NCI-H345 (cell line): ENCODE measurements at regions not wholly inside any gene's neighbourhood (a gene's known extent, or its start where the extent isn't known, plus 50 kb on each side); places are given as distances from the start of the nearest gene placed in this dataset.
"Not testable (repeated sequence)": the region's sequence is repeated elsewhere in the genome, so short reads cannot be mapped to it uniquely, and the experiment has no call there.

Experiments used
- DNase-seq: peaks from one replicate; lab custom pipeline; 2025; lab: John Stamatoyannopoulos, UW

DNA sequence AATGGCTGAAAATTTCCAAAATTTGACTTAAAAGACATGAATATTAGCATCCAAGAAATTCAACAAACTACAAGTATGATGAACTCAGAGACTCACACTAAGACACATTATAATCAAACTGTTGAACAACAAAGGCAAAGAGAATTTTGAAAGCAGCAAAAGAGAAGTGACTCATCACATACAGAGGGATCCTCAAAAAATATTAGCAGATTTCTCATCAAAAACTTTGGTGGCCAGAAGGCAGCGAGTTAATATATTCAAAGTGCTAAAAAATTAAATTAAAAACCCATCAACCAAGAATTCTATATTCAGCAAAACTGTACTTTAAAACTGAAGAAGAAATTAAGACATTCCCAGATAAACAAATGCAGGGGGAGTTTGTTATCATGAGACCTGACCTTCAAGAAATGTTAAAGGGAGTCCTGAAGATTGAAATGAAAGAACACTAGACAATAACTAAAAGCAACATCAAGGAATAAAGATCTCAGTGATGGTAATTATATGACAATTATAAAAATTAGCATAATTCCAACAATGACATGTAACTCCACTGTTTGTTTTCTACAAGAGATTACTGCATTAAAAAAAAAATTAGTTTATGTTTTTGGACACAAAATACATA is 150.0 kb downstream of the RNASET2 start:
- no peak for DNase-seq

DNA sequence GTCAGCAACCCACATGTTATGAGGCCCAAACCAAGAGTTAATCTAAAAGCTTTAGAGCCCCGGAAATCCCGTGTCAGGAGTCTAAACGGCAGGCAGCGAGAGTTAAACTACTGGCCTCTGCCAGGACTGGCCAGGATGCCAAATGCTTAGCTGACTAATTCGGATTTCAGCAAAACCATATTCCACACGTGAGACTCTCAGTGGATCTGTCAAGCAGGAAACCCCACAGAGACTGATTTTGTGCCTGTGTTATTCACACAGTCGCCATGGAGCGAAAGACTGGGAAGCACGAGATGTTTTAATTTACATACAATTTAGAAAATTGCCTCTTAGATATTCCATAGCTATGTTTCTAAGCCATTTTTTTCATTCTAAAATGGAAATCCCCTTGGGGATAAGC is 152.9 kb downstream of the RNASET2 start:
- DNase-seq = no peak

DNA sequence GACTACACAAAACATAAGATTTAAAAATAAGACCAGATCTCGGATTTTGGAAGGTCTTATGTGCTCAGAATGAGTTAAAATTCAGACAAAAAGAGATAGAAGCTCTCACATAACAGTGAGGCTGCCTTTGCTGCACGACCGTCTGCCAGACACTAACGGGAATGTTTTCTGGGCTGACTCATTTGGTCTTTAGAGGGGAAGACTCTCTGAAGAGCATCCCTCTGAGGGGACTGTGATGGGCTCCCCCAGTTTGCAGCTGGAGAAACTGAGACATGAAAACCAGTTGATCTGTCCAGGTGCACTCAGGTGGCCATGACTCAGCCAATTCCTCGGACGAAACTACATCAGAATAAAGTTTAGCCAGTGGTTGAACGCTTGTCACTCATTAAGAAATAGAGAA is 153.9 kb downstream of the RNASET2 start:
- no peak for DNase-seq

DNA sequence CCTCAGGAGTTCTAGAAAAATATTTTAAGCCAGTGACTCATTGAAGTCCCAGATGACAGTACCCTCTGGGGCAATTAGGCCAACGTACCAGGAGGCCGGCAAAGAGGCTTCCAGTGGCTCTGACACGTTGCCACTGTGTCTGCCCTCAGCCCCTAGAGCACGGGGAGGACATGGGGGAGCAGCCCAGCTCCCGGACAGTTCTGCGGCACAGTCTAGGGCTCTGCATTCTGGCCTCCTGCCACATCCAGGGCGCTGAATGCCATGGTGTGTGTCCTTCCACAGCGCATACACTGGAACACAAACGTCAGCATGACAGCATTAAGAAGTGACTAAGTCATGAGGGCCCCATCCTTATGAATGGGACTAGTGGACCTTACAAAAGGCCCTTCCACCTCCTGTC is 156.2 kb downstream of the RNASET2 start:
- no peak for DNase-seq

DNA sequence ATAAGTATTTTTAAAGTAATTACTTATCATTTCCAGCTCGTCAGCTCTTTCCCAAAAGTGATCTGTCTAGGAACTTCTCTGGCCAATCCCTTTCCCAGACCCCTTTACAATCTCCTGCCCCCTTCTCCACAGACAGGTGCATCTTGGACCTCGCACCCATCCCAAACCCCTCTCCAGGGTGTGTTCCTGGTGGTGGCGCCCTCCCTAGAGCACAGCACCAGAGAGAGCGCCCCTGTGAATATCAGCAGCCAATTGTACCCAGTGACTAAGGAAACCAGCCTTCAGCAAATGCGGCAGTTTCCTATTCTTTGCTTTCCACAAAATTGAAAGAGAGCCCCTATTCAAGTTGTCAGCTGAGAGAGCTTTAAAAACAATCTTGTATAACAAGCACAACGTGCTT is 157.7 kb downstream of the RNASET2 start:
- DNase-seq = no peak

DNA sequence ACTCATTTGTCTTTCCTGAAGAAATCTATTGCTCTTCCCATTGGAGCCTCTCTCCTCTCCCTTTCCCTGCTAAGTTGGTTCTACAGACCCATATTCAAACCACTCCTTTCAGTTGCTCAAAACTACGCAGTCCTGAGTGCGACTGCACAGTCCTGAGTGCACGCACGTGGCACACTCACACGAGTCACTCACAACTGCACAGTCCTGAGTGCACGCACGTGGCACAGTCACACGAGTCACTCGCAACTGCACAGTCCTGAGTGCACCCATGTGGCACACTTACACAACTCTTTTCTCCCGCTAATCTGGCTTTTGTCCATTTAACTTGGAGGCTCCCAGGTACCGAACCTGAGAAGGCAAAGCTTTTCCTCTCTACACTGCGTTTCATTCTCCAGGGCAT is 159.7 kb downstream of the RNASET2 start:
- no peak for DNase-seq

DNA sequence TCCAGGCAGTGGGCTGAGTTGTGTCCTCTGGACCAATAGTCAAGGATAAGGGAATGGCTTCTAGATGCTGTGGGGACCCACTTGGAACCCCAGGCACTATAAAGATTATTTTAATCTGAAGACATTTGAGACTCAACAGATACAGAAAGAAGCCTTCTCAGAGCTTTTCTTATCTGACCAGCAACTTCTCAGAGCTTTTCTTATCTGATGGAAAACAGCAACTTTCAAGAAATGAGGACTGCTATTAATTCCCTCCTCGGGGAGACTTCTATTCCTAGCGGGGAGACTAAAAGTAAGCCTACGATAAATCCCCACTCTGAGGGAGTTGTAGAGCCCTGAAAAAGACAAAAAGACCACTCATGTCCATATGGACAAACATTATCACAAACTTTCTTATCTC is 160.5 kb downstream of the RNASET2 start:
- no peak for DNase-seq

DNA sequence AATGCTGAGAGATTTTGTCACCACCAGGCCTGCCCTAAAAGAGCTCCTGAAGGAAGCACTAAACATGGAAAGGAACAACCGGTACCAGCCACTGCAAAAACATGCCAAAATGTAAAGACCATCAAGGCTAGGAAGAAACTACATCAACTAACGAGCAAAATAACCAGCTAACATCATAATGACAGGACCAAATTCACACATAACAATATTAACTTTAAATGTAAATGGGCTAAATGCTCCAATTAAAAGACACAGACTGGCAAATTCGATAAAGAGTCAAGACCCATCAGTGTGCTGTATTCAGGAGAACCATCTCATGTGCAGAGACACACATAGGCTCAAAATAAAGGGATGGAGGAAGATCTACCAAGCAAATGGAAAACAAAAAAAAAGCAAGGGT is 163.8 kb upstream of the RPS6KA2 start:
- not testable (repeated sequence) for DNase-seq

DNA sequence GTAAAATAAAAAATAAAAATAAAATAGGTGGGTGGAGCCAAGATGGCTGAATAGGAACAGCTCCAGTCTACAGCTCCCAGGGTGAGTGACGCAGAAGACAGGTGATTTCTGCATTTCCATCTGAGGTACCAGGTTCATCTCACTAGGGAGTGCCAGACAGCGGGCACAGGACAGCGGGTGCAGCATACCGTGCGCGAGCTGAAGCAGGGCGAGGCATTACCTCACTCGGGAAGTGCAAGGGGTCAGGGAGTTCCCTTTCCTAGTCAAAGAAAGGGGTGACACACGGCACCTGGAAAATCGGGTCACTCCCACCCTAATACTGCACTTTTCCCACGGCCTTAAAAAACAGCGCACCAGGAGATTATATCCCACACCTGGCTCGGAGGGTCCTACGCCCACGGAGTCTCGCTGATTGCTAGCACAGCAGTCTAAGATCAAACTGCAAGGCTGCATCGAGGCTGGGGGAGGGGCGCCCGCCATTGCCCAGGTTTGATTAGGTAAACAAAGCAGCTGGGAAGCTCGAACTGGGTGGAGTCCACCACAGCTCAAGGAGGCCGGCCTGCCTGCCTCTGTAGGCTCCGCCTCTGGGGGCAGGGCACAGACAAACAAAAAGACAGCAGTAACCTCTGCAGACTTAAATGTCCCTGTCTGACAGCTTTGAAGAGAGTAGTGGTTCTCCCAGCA is 161.9 kb upstream of the RPS6KA2 start:
- DNase-seq = not testable (repeated sequence)

DNA sequence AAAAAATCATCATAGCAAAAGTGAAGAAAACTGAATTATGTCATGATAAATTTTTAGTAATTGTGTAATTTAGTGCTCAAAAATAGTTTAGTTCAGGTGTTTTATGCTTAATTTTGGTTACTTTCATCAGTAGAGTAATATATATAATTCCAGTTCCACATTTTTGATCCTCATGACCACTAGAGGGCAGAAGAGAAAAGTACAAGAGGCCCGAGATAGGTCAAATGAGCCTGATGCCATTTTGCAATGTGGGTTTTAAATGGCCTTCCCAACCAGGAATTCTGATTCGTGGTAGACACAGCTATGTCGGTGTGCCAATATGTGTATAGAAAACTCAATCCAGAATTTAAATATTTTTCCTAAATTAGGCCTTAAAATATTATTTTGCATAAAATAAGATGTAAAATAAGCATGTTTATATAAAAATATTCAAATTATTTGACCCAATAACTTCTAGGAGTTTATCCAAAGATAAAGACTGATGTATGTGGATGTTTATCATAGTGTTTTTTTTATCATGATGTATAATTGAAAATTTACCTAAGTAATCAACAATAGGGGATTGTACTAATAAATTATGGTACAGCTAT is 159.7 kb upstream of the RPS6KA2 start:
- DNase-seq = peak; percentile 76

DNA sequence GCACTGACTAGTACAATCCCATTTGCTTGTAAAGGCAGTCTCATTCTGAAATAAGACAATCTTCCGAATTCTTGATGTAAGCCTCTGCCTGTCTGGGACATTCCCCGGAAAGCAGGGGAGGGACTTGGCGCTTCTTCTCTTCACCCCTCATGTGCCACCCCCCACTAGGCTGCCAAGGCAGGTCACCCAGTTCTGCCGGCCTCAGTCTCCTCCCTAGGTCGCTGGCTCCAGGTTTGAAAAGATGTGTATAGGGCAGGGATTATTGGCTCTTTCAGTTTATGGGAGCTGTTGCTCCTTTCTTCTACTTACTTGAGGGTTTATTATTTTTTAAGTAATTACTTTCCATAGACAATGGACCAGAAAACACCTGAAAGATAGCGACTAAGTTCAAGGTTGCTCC is 158.1 kb upstream of the RPS6KA2 start:
- no peak for DNase-seq

DNA sequence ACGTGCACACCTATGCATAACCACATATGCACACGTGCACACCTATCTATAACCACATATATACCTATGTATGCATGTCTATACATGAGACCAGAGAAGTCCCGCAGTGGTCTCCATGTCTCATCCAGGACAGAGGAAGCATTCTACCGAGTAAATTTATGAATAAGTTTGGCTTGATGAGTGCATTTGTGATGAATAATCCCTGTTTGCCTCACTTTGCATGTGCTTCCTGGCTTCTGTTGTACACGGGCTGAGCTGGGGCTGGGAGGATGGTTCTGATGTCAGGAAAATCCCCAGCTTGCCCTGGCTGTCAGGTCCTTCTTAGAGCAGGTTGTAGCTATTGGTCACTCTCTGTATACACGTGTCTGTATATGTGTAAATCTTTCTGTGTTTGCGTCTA is 157.6 kb upstream of the RPS6KA2 start:
- DNase-seq = no peak

DNA sequence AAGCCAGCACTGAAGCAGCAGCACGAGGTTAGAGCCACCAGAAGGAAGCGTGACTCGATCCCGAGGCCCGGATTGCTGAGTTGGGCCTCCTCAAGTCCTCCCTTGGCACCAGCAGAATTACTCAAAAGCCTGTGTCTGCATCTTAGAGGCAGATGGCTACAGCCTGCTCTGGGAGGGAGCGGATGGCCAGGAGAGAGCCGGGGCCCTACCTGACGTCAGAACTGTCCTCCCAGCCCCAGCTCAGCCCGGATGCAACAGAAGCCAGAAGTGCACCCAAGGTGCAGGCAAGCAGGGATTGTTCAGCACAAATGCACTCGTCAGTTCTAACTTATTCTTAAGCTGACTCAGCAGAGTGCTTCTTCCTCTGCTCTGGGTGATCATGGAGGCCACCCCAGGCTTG is 155.5 kb upstream of the RPS6KA2 start:
- DNase-seq = no peak

DNA sequence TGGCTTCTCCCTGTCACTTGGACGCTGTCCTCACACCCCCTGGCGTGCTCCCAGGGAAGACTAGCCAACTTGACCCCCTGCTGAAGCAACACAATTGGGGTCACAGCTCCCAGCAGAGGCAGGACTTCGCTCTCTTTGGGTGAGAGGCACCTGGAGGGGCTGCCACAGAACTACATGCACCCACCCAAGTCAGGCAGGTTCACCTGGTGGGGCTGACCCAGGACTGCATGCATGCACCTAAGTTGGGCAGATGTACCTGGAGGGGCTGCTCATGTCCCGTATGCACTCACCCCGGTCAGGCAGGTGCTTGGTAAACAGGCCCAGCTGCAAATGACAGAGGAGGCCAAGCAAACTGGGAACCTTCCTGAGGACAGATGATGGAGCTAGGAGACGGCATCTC is 154.3 kb upstream of the RPS6KA2 start:
- DNase-seq = no peak

DNA sequence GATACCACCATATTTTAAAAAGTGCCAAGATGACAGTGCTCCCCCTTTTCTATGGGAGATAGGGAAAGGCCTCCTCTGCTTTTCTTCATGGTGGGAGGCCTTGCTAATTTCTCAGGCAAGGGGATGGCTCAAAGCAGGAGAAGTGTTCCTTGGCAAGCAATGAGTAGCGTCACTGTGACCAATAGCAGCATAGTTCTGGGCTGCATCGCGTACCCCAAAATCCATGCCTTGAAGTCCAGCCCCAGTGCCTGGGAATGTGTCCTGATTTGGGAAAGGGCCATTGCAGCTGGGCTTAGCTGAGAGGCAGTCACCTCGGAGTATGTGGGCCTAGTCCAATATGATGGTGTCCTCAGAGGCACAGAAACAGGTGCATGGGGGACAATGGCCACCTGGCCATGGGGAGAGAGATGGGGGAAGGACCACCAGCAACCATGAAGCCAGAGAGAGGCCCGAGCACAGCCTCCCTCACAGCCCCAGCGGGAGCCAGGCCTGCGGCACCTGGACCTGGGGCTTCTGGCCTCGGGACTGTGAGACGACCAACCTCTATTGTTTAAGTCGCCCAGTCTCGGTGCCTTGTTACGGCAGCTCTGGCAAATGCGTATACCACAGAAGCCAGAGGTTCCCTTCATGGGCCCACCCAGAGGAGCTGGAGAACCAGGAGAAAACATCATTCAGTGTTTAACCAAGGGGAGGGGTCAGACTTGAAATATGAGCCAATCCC is 153.1 kb upstream of the RPS6KA2 start:
- DNase-seq = no peak

DNA sequence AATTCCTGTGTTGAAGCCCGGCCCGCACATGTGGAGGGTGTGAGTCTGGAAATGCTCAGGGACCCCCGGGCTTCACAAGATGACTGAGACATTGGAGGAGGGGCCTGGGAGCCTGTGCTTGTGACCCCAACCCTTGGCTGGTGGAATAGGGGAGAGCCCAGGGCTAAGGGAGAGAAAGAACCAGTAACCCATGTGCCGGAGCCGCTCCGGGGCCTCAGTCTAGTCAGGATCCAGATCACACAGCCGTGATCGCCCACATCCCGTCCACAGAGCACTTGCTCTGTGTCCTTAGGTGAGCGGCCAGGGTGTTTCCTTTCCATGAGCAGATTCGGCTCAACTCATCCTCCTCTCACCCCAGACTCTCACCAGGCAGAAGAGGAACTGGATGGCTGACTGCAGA is 152.3 kb upstream of the RPS6KA2 start:
- no peak for DNase-seq

DNA sequence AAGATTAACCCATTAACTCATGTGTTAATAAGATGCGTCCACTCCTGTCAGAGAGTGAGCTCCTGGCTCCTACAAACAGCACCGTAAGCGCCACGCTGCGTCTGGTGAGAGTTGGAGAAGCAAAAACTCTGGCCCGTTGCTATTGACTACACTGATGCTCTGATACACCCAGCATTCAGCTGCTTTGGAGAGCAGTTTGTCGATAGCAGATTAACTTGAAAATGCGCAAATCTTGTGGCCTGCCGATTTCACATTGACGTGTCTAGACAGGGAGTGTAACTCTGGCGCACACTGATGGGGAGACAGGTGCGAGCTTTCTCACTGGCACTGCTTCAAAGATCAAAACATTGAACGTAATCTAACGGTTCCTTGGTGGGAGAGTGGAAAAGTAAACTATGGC is 151.7 kb upstream of the RPS6KA2 start:
- DNase-seq = no peak

DNA sequence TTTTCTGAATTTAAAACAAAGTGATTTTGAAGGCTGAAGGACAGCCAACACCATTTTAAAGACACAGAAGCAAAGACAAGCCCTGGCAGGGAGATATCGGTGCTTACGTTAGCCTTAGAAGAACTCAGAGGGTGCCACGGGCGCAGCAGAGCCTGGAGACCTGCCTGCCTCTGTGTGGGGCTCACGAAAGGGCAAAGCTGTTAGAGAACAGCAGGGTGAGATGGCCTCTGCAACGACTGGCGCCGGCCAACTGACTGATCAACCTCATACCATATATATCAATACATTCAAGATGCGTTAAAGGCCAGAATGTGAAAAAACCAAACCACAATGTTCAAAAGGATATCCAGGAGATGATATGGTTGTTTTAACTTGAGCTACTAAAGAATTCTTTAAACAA is 151.0 kb upstream of the RPS6KA2 start:
- DNase-seq = no peak

DNA sequence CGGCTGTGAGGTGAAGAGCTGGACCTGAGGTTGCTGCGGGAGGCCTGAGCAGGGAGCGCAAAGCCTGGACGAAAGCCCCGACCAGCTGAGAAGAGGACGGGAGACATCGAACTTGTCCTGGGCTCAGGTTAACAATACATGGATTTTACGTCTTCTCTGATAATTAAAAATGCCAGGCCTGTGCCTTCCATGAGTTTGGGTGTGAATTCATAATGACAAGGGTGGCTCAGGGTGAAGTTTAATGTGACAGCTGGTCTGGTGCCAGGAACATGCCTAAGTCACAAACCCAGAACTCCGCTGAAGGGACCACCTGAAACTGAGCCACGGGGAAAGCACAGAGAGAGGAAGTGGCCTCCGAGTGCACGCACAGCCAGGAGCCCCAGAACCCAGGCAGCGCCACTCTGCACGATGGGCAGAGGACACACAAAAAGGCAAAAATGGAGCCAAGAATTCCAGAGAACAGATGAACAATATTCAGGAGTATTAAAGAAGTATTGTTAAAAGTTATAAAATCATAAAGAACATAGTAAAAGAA is 150.1 kb upstream of the RPS6KA2 start:
- no peak for DNase-seq

DNA sequence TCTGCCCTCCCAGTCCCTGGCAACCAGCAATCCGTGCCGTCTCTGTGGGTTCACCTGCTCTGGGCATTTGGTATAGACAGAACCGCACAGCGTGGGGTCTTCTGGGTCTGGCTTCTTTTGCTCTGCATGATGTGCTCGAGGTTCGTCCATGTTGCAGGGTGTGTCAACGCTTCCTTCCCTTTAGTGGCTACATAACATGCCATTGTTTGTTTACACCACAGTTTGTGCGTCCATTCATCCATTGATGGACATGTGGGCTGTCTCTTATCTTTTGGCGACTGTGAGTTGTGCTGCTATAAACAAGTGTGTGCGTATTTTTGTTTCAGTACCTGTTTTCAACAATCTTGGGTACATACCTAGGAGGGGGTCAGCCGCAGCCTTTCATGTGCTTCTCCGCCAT is 149.5 kb upstream of the RPS6KA2 start:
- DNase-seq = no peak

DNA sequence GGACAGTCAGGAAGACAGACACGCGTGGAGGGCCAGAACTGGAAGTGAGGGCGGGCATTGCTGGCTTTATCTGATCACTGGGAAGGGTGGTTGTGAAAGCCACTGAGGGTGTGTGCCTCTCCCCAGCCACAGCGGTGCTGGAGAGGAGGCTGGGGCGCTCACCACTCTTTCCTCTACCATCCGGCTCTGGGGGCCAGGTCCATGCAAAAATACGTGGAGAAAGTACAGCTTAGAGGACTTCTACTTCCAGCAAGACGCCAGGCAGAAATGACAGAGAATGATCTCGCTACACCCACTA is 148.8 kb upstream of the RPS6KA2 start:
- no peak for DNase-seq

DNA sequence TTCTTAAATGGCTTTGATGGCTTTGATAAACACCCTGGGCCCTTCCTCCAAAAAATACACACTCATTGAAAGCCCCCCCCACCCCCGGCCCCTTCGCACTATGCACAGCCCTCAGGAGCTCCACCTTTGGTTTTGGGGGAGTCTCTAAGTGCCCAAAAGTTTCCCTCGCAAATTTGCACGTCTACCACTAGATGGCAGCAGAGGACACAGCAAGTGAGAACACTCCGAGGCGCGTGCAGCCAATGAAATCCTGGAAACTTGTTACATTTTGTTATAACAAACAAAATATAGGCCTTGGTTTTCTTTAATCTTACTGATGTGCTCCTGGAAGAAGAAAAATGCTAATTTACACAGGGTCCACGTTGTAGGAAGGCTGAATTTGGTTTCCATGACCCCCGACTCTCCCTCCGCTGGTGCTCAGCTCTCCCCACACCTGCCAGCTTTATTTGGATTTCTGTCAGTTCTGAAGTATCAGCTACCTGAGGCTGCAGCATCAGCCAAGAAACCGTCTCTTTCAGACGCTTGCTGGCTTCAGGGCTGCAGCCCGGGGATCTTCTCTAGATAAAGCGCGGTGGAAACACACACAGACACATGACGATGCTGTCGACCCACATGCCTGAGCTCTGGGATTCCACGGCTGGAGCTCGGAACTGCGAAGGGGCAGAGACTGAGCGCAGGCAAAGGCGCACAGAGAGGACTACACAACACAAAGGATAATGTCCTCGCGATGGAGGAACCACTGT is 148.3 kb upstream of the RPS6KA2 start:
- peak; percentile 76 for DNase-seq
